Tibial nerve (tissue), 4 donors: ENCODE measurements at regions not wholly inside any gene's neighbourhood (a gene's known extent, or its start where the extent isn't known, plus 50 kb on each side); places are given as distances from the start of the nearest gene placed in this dataset.

Experiments used
- EP300 ChIP-seq, 2 donors: sonication (generic); formaldehyde crosslinking; IDR thresholded peaks; one replicate each; pipeline ENCODE4 v1.6.1; 2017; ENCODE audit warnings: antibody characterized with exemption in 2 of 2, mild to moderate bottlenecking in 1 of 2
- POLR2A ChIP-seq, 2 donors: fragments of 450-650 bp; IDR thresholded peaks; one replicate each; pipeline ENCODE4 v1.6.1; 2017; ENCODE audit warnings: antibody characterized with exemption in 2 of 2, mild to moderate bottlenecking in 2 of 2, moderate library complexity in 2 of 2
- TF ChIP-seq, protein P1 (sequence below), 5 experiments: fragments of 200-600 bp in 3 of 5; fragments of 450-650 bp in 2 of 5; sonication (generic) in 3 of 5; IDR thresholded peaks; one replicate each; pipeline ENCODE4 v1.5.1; 2016 to 2019; ENCODE audit warnings: antibody characterized with exemption in 5 of 5, mild to moderate bottlenecking in 3 of 5, moderate library complexity in 2 of 5

DNA sequence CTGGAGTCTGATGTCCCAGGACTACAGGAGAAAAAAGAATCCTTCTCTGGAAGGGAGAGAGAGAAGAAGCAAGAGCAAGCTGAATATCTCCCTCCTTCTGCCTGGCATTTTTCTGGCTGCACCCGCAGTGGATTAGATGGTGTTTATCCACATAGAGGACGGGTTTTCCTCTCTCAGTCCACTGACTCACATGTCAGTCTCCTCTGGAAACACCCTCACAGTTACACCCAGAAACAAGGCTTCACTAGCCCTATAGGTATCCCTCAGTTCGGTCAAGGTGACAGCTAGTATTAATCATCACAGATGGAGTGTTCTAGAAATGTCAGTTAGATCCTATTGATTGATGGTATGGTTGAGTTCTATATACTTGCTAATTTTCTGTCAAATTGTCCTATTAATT, 87.9 kb downstream of the RHOU start:
- TF ChIP-seq POLR2A (IDR thresholded peaks at IDR 0.05) (no peak), EP300 (IDR thresholded peaks at IDR 0.05) (no peak)
- TF ChIP-seq, protein P1, sequence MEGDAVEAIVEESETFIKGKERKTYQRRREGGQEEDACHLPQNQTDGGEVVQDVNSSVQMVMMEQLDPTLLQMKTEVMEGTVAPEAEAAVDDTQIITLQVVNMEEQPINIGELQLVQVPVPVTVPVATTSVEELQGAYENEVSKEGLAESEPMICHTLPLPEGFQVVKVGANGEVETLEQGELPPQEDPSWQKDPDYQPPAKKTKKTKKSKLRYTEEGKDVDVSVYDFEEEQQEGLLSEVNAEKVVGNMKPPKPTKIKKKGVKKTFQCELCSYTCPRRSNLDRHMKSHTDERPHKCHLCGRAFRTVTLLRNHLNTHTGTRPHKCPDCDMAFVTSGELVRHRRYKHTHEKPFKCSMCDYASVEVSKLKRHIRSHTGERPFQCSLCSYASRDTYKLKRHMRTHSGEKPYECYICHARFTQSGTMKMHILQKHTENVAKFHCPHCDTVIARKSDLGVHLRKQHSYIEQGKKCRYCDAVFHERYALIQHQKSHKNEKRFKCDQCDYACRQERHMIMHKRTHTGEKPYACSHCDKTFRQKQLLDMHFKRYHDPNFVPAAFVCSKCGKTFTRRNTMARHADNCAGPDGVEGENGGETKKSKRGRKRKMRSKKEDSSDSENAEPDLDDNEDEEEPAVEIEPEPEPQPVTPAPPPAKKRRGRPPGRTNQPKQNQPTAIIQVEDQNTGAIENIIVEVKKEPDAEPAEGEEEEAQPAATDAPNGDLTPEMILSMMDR (IDR thresholded peaks at IDR 0.05) = no peak
